Daoy (cell line): ENCODE measurements at regions not wholly inside any gene's neighbourhood (a gene's known extent, or its start where the extent isn't known, plus 50 kb on each side); places are given as distances from the start of the nearest gene placed in this dataset.
"Not testable (repeated sequence)": the region's sequence is repeated elsewhere in the genome, so short reads cannot be mapped to it uniquely, and the experiment has no call there.

ENCODE experiments used
- DNase-seq: peaks from one replicate; pipeline ENCODE4 v3.0.0-alpha.2; 2015; ENCODE audit warnings: low read depth

GRCh38 chr14:28820677-28821076 is 54.1 kb downstream of the FOXG1 start:
- DNase-seq: no peak

- DNase-seq: no peak
Measured at GRCh38 chr14:28821993-28822392, 55.4 kb downstream of the FOXG1 start.

GRCh38 chr14:28823245-28823644 is 56.7 kb downstream of the FOXG1 start:
- DNase-seq: no peak

- peak; percentile 22 for DNase-seq
Measured at GRCh38 chr14:28830115-28830534, 63.5 kb downstream of the FOXG1 start.

GRCh38 chr14:28831126-28831525 is 64.5 kb downstream of the FOXG1 start:
- peak; percentile 55 for DNase-seq

GRCh38 chr14:28842569-28842968 is 76.0 kb downstream of the FOXG1 start:
- not testable (repeated sequence) for DNase-seq

GRCh38 chr14:28867571-28867970 is 101.0 kb downstream of the FOXG1 start:
- DNase-seq: no peak

- DNase-seq: no peak
Measured at GRCh38 chr14:28870033-28870564, 103.5 kb downstream of the FOXG1 start.

- no peak for DNase-seq
Measured at GRCh38 chr14:28875934-28876571, 109.5 kb downstream of the FOXG1 start.

GRCh38 chr14:28876572-28876945 is 110.0 kb downstream of the FOXG1 start:
- DNase-seq: no peak

GRCh38 chr14:28877923-28878322 is 111.3 kb downstream of the FOXG1 start:
- no peak for DNase-seq

- DNase-seq: no peak
Measured at GRCh38 chr14:28879573-28879996, 113.0 kb downstream of the FOXG1 start.

- no peak for DNase-seq
Measured at GRCh38 chr14:28886940-28887339, 120.4 kb downstream of the FOXG1 start.

- no peak for DNase-seq
Measured at GRCh38 chr14:28895389-28895788, 128.8 kb downstream of the FOXG1 start.

- DNase-seq: no peak
Measured at GRCh38 chr14:28896337-28896736, 129.8 kb downstream of the FOXG1 start.

- DNase-seq: no peak
Measured at GRCh38 chr14:28901631-28902030, 135.0 kb downstream of the FOXG1 start.

- DNase-seq: no peak
Measured at GRCh38 chr14:28902930-28903329, 136.3 kb downstream of the FOXG1 start.

- DNase-seq: no peak
Measured at GRCh38 chr14:28911521-28911920, 144.9 kb downstream of the FOXG1 start.

GRCh38 chr14:28913056-28913455 is 146.5 kb downstream of the FOXG1 start:
- no peak for DNase-seq

- no peak for DNase-seq
Measured at GRCh38 chr14:28926122-28926521, 159.5 kb downstream of the FOXG1 start.

GRCh38 chr14:28931999-28932398 is 165.4 kb downstream of the FOXG1 start:
- no peak for DNase-seq

- no peak for DNase-seq
Measured at GRCh38 chr14:28936601-28937000, 170.0 kb downstream of the FOXG1 start.

- DNase-seq: no peak
Measured at GRCh38 chr14:28941758-28942157, 175.2 kb downstream of the FOXG1 start.

- DNase-seq: no peak
Measured at GRCh38 chr14:28944605-28945004, 178.0 kb downstream of the FOXG1 start.
